ENCODE measurements at regions not wholly inside any gene's neighbourhood (a gene's known extent, or its start where the extent isn't known, plus 50 kb on each side); places are given as distances from the start of the nearest gene placed in this dataset.

DNA sequence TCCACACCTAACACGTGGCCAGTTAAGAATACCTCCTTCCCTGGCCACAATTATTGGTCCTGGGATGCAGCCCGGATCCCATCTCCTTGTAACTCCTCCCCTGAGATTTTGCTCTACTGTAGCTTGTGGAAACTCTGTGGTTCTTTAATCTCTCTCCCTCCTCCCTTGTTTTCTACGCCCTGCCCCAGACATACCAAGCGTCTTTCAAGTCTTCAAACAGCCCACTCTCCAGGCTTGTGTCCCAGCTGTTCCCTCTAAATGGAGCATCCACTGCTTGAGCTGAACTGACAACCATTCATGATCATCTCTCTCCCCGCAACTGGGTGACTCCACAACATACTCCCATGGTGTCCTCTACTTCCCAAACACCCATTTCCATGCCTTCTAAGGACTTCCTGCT, 111.6 kb downstream of the SIPA1L2 start:
- no peak for DNase-seq

DNA sequence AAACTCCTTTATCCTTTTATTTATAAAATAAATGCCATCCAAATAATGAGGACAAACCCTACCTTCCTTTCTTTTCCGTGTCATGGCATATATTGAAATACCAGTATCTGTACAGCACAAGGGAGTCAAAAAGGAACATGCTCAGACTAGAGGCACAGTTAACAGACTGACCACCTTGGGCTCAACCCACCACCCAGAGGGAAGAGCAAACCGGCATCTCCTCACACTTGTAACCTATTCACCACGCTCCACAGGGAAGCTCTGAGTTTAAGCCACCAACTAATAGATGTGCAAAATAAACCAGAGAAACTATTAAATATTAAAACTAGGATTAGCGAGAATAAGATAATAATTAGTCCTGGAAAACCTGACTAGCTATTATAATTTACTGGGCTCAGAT, 112.7 kb downstream of the SIPA1L2 start:
- DNase-seq: no peak

DNA sequence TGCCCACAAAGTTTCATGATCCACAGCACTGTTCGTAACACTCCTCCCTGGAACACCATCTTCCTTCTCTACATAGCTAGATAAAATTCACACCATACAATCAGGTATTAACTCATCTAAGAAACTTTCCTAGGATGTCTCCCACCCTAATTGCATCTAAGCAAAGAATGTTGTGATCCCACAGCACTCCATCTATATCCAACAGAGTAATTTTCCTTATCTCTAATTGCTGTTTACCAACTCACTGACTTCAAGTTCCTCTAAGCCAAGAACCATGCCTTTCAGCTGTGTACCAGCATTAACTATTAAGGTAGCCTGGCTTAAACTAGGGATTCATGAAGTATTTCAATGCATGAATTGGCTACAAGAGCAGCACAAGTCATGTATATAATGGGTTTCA, 114.2 kb downstream of the SIPA1L2 start:
- DNase-seq: no peak

DNA sequence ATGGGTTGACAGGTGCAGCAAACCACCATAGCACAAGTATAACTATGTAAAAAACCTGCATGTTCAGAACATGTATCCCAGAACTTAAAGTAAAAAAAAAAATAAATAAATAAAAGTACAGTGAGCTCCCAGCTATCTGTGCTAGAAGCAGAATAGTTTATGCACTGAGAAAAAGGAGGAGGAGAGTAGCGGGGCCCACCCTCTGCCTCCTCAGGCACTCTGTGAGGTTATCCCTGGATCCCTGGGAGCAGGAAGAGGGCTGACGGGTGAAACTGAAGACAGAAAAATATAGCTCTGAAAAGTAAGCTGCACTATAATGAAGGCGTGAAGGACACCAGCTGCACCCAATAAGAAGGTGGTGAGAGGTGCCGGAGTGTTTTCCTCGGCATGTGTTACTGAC, 117.2 kb downstream of the SIPA1L2 start:
- no peak for DNase-seq

DNA sequence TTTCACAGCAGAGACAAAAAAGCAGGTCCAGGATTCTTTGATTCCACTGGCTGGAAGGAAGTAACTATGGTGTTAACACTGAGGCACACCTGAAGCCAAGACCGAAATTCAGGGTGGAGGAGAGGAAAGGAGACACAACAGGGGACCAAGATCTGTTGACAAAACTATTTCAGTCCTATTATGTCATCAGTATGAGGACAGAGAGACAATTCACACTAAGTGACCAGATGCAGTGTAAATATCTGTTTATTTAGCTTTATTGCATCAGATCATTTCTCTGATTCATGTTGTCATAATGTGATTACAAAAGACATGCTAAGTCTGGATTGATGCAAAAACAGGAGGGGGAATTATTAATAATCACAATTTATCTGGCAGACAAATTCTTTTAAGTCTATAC, 118.8 kb downstream of the SIPA1L2 start:
- DNase-seq: no peak

DNA sequence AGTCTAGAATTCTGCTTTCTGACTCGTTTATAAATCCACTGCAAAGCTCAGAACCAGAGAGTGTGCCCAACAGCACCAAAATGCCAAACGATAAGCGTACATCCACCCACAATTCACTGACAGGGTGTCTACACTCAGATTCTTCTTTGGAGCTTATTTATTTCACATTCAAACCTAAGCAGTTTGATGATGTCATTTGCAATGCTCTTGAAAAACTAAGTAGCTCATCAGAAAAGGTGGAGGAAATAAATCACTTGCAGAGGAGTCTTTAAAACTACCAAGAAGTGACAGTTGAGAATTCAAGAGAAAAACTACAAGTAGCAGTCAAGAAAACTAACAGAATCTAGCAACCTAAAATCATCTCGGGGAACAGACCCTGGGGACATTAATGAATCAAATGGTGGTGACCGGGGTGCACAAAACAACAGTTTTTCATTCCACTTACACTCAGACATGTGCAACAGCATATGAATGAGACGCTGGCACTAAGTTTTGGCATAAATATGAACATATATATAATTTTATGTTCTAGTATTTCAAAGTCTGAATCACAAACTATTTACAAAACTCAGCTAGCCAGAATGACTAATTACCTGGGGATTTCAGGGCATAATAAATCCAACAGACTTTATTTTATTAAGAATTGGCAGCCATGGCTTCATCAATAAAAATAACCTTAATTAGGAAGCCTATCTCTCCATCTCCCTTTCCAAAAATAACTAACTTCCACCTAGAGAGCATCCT, 119.4 kb downstream of the SIPA1L2 start:
- DNase-seq: no peak

DNA sequence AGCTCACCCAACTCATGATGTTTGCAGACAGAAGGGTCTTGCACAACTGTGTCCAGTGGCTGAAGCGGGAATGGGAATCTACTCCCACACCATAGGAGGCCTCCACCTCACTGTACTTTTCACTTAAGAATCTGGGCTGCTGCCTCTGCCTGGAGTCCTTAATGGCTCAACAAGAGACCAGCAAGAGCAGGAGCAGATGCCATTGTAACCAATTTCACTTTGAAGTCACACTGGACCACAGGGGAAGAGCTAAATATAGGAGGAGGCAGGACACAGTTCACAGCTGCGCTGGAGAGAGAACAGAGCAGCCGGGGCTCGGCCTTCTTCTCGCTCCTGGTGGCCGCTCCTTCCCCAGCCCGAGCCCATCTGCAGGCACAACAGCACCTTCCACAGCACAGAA, 120.4 kb downstream of the SIPA1L2 start:
- no peak for DNase-seq

DNA sequence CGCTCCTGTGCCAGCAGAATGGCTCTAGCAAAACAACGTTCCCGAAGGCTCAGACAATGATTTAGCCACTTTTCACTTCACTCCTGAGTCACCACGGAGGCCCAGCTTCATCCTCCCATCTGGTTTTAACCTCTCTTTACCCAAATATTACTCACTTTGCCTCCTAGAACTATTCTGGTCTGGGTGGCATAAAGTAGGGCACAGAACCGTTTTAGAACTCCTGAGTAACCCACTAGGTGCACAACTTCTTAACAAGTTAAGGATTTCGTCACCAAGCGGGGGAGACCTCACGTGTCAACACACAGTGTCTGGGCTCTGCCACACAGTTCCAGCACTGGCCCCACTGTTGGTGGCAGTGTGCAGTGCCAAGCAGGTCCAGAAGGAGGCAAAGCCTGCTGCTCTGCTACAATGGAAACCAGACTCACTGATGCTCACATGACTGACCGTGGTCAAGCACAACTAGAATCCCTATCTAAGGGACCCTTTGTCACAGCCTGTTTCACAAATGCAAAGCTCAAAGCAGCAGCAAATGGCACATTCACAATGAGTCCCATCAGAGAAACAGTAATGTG, 121.7 kb downstream of the SIPA1L2 start:
- DNase-seq: no peak

DNA sequence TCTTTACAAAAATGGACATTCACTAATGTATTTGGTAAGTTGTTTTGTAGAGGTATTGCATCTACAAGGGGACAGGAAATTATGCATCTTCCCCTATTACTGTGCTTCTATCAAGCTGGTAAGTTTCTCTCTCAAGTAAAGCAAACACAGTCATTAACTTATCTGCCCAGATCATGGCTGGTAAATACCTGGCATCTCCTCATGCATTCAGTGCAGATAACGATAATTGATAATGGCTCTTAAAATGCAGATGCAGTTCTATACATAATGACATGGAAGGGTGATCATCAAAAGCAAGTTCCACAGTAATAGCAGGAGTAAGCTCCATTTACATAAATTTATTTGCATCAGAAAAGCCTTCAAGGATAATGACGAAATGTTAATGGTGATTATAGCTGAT, 122.4 kb downstream of the SIPA1L2 start:
- DNase-seq: no peak

DNA sequence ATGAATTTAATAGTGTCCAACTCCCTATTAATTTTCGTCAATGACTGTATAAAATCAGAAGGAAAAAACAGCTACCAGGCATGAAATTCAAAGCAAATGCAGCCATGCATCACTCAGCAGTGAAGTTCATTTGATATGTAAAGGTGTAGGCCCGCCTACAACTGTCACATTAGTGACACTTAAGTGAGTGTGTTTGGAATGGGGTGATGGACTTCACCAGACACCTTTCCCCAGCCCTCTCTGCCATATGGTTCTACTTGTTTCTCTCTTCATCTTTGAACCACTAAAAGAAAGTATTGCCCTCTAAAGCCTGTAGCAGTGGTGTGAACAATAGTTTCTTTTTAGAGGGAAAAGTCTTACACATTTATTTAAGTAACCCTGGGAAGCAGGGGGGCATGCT, 124.0 kb downstream of the SIPA1L2 start:
- no peak for DNase-seq

DNA sequence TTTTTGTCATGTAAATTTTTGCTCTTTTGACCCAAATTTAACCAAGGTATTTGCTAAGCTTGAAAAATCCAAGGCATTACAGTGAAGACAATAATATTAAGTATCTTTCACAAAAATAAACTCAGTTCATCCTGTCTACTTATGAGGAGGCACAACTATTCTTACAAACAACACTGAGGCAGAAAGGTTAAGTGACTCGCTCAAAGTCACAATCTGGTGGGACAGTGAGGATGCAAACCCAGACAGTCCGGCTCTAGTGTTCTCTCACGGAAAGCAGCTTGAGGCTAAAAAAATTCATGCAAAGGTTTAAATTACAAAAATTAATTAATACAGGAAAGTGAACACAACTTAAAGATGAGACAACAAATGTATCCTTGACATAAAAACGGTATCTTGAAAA, 125.3 kb downstream of the SIPA1L2 start:
- DNase-seq: no peak

DNA sequence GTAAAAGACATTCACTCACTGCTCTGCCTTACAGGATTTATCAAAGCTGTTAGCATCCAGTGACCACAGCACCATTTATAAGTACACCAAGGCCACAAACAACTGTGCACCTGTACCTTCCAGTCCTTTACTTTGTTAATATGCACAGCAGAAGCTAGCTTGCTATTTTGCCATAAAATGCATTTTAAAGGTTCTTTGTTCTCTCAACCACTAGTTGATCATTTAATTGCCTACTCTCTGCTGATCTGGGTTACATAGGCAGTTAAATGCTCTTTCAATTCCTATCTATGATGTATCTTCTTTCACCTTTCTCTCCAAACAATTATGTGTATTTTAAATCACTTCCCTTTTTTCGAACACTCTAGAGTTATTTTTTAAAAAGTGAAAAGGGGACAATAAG, 126.4 kb downstream of the SIPA1L2 start:
- no peak for DNase-seq

DNA sequence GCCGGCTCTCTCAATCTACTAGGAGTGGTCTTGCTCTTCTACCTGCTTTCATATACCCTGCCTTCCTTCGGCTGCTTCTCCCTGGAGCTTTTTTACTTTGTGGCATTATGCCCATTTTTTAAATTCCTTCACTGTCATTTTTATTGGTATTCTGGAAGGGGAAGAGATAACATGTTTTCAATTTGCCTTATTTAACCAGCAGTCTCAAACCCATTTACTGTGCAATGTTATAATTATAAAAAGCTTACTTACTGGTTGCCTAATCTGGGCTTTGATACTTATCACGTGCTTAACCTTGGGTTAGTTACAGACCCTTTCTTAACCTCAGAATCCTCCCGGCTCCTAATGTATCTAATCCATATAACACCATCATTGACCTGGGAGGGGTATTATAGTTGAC, 128.1 kb downstream of the SIPA1L2 start:
- no peak for DNase-seq

DNA sequence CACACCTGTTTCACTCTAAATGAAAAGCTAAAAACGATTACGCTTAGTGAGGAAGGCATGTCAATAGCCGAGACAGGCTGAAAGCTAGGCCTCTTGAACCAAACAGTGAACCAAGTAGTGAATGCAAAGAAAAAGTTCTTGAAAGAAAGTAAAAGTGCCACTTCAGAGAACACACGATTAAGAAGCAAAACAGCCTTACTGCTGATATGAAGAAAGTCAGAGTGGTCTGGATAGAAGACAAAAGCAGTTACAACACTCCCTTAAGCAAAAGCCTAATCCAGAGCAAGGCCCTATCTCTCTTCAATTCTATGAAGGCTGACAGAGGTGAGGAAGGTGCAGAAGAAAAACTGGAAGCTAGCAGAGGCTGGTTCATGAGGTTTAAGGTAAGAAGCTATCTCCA, 130.7 kb downstream of the SIPA1L2 start:
- no peak for DNase-seq

DNA sequence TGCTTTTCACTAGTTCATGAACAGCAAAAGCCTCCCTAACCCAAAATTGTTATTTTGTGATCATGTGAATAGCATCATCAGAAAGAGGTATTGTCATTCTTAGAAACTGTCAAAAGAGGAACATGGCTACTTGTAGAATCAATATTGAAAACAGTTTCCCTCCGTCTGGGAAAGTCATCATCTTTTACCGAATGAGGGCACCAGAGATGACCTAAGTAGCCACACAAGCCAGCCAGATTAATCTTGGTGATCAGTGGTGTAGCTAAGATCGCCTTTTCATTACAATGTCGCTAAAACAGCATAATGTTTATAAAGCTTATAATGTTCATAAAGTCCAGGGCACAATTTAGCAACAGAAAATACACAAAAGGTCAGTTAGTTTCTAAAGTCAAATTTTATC, 136.1 kb downstream of the SIPA1L2 start:
- no peak for DNase-seq

DNA sequence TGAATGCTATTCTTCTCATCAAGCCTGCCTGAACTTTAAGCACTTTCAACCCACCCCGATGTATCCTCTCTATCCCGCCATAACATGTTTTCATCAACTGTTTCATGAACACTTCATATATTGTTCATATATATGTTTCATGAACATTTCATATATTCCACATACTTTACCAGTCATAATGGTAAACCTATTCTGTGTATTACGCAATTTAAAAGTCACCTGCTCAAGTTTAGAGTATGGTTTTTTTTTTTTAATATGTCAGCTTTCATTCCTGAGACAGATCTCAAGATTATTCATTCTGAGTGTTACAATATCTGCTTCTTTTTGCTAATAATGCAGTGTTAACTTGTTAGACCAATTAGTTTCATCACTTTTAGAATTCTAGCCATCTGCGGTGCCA, 140.7 kb downstream of the SIPA1L2 start:
- DNase-seq: no peak

DNA sequence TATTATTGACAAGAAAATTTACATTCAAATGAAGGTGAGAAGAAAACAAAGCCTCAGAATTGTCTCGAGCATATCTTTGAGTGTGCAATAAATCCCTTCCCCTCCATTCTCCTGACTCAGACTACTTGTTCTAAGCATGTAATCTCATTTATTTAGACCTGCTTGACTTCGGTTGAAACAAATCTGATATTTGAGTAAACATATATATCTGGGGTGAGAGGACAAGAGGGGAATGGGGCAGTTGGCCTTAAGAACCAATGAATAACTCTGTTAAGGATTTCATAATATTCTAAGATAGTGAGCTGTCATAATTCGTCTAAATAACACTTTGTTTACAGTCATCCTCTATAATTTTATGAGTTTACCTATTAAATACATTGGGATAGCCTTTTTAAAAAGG, 142.7 kb downstream of the SIPA1L2 start:
- no peak for DNase-seq

DNA sequence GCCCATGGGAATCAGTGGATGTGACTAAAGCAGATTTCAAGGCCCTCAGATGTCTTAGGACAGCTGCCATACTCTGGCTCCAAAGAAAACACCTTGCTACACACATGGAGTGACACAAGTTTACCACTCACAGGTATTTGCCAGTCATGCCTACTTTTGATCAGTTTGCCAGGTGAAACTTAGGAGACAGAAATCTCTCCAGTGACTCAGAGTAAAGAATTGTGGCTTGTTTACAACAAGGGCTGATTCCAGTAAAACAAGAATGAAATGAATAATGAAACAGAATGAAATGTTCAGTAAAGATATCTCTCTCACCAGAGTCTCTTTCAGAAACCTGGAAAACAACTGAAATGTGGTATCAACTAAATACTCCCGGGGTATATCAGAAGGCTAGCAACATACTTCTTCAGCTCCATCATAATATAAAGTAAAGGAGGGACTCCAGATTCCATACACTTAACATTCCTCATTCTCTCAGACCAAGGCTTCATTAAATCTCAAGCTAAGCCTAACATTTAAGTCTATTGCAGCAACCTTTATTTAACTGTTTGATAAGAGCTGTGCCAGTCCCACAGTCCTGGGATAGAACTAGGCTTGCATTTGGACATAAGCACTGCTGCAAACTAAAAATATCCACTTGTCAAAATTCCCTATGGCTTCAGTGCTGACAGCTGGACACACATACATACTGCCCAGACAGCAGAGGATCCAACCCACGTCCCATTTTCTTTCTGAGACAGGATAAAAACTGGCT, 143.3 kb downstream of the SIPA1L2 start:
- DNase-seq: no peak

DNA sequence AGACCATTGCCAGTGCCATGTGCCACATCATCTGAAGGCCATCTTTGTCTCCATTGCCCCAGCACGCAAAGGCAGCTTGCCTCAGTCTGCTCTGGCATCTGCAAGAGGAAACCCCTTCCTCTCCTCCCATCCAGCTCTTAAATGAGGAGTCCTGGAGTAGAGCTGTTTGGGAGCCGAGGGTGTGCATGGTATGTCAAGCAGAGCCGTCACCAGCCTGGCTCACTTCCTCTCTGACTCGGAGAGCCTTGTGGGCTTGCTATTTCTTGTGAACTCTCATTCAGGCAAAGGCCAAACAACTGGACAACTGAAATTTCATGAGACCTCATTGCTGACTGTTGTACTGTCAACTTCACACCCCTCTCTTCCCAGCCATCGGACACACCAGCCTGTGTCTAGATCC, 143.9 kb downstream of the SIPA1L2 start:
- DNase-seq: no peak

DNA sequence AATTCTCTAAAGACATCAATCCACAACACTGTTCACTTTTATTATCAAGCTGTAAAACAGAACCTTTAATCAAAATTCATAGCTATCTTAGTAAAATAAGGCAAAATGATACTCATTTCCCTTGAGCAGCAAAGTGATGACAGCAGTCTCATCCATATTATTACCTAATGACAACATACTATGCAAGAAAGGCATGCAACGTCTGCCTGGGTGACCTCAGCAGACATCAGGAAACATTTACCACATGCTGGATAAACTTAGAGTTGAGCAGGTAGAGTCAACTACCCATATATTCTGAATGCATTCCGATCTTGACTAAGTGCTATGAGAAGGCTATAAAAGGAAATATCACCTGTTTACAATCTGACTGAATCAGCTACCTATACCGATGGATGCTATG, 145.1 kb downstream of the SIPA1L2 start:
- DNase-seq: no peak

DNA sequence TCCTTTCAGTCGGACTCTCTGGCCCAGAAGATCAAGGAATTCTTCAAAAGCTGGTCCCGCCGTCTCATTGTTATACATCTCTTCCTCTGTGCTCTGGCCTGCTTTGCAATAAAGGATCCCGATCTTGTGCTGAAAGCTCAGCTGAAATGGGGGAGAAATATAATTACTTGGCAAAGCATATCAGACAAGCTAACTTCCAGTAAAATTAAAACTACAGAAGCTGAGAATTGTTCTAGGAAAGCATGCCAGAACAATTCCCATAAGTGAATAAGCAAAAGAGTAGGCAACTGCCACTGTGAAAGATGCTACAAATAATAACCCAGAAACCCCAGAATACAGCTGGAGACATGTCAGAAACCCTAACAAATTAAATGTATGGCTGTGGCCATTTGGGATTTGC, 146.1 kb downstream of the SIPA1L2 start:
- no peak for DNase-seq

DNA sequence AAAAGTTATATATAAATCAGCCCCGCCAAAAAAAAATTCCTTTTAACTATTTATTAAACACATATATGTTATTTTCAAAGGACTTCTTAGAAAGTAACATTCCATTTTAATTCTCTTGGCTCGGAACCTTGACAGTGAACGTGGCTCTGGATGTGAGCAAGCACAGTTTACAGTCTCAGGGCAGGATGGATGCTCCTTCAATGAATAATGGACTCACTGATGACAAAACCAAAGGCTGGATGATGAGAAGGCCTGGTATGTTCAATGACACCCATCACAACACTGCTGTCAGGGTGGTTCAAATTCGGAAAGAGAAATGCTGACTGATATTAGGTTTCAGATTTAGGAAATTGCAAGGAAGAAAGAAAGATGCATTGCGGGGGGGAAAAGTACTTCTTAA, 148.8 kb downstream of the SIPA1L2 start:
- DNase-seq: no peak

DNA sequence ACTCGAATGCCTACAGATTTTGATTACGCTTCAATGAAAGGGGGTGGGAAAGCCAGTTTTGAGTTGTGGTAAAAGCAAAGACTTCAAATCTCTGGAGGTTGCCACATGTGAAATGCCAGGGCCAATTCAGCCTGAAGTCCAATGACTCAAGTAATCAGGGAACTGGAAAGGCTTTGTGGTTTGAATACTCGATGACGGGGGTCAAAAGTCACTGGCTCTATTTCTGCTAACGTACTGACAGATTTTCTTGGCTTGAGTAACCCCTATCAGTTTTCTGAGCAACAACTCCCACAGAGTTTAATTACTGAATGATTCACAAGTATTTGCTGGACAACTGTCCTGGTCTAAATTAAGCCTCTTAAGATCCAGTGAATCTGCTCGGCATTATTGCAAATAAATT, 152.2 kb downstream of the SIPA1L2 start:
- DNase-seq: no peak

DNA sequence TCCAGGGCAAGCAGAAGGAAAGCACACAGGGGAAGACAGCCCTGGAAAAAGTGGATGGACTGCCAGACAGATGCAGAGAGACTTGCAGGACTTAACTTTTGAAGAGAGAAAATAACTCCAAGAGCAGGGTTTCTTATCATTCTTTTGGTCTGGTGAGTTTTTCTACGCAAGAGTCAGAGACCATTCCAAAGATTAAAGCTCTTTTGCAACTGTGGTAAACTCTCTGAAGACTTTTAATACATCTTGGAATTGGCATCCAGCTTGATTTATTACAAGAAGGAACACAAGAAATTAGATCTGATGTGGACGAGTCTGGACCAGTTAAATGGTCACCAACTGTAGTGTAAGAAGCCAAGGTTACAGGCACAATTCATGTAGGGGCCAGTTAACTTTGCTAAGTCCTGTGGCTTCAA, 153.4 kb downstream of the SIPA1L2 start:
- no peak for DNase-seq

DNA sequence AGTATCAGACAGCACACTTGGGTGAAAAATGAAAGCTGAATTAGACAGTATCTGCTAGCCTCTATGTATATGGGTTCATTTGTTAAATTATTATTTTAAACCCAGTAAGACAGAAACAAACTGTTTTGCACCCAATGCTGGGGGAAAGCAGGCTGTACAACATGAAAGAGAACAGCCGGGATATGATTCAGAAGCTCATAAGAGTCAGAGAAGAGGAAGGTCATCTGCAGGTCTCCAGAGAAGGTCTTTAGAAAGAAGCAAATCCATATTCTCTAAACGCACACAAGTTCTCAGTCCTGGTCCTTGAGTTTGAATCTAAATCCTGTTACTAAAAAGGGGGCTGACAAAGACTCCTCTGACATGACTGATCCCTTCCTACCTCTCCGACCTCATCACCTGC, 155.1 kb downstream of the SIPA1L2 start:
- no peak for DNase-seq
